ENCODE measurements at regions not wholly inside any gene's neighbourhood (a gene's known extent, or its start where the extent isn't known, plus 50 kb on each side); places are given as distances from the start of the nearest gene placed in this dataset.

DNA sequence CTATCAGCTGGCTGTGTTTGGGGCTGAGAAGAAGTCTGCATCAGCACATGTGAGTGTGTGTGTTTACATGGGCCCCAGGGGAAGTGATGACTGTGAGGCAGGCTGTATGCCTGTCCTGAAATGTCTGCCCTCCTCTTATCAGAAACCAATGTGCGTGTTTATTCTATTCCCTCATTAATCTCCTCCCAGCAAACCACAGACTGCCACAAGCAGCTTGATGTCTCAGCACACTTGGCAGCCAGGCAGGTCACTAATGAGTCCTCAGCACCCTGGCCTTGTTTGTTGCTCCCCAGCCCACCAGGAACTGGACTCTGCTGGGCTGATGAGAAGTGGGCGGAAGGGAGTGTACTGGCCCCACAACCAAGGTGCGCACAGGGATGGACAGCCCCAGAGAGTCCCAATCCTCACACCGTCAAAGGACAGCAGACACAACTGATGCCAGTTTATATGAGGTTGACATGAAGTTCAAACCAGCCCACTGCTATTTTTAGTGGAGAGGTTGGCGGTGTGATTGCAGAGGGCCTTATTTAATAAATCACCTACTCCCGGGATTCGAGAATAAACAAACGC, 225.8 kb downstream of the ETS1 start:
- no peak for DNase-seq

- no peak for DNase-seq
Observed at GRCh38 chr11:128359515-128359914, 227.8 kb downstream of the ETS1 start.

- no peak for DNase-seq
Observed at GRCh38 chr11:128357073-128357472, 230.3 kb downstream of the ETS1 start.

DNA sequence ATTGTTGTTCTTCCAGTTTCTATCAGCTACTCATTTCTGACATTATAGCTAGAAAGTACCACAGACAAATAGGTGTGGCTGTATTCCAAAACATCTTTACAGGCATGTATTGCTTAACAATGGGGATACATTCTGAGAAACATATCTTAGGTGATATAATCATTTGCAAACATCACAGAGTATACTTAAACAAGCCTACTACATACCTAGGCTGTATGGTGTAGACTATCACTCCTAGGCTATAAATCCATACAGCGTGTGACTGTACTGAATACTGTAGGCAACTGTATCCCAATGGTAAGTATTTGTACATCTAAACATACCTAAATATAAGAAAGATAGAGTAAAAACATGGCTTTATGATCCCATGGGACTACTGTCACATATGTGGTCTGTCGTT, 231.8 kb downstream of the ETS1 start:
- DNase-seq, result no peak

DNA sequence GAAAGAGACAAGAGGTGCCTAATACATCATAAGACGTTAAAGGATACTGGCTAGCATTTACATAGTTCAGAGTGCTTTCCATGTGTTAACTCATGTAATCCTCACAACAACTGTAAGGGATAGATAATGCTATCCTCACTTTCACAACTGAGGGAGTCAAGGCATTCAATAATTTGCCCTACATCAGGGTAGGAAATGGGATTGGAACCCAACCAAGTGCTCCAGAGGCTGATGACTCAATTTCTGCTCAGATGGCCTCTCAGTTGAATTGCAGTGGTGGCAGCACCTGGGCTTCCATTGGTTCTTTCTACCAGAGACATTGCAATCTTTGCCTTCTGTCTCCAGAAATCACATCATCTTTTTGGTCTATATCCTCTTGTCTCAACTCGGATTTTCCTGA, 232.9 kb downstream of the ETS1 start:
- no peak for DNase-seq

DNA sequence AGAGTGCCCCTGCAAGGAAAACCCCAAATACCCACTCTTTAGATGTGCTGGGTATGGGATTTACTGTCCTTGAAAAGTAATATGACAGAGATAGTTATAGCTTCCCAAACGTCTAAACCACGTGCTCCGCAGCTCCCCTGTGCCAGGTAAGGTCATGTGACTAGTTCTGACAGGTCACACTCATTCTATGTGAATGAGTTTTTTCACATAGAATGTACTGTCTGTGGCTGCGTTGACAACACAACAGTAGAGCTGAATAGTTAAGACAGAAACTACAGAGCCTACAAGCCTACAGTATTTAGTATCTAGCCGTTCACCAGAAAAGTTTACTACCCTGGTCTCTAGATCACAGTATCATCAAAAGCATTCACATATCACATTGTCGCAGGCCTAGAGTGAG, 236.2 kb downstream of the ETS1 start:
- no peak for DNase-seq

- no peak for DNase-seq
Observed at GRCh38 chr11:128349650-128350299, 237.6 kb downstream of the ETS1 start.

DNA sequence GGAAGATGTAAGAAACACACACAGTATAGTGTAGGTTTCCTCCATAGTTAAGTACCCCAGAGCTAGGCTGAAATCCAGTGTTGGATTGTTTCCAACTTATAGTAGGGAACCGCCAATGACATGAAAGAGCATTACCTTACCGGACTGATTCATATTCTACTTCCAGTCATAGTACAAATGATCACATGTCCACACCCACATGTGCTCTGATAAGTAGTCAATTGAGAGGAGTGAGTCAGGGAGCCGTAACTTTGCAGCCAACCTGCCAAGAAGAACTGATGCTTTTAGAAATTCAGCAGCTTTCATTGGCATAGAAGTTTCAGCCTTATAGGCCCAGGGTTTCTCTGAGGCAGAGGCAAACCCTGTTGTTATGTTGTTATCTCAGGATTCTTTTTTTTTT, 240.6 kb downstream of the ETS1 start:
- DNase-seq, result no peak

- DNase-seq, result no peak
Observed at GRCh38 chr11:128345316-128345715, 242.0 kb downstream of the ETS1 start.

DNA sequence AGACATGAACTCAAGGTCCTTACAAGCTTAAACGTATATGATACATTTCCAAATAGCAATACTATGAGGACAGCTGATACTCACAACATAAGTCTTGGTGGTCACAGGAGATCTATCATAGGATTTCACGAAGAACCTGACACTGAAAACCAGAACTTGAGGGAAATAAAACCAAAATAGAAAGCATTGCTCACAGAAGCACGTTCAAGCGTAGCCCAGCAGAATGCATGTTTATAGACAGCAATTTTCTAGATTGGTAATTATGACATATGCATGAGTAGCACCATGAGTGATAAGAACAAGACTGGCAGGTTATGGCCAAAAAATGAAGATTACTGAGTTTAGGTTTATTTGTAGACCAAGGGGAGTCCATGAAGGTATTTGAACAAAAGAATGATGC, 243.5 kb downstream of the ETS1 start:
- DNase-seq, result no peak

- no peak for DNase-seq
Observed at GRCh38 chr11:128343135-128343514, 244.2 kb downstream of the ETS1 start.

GRCh38 chr11:128342511-128343134, 244.7 kb downstream of the ETS1 start:
- peak; percentile 64 for DNase-seq

DNA sequence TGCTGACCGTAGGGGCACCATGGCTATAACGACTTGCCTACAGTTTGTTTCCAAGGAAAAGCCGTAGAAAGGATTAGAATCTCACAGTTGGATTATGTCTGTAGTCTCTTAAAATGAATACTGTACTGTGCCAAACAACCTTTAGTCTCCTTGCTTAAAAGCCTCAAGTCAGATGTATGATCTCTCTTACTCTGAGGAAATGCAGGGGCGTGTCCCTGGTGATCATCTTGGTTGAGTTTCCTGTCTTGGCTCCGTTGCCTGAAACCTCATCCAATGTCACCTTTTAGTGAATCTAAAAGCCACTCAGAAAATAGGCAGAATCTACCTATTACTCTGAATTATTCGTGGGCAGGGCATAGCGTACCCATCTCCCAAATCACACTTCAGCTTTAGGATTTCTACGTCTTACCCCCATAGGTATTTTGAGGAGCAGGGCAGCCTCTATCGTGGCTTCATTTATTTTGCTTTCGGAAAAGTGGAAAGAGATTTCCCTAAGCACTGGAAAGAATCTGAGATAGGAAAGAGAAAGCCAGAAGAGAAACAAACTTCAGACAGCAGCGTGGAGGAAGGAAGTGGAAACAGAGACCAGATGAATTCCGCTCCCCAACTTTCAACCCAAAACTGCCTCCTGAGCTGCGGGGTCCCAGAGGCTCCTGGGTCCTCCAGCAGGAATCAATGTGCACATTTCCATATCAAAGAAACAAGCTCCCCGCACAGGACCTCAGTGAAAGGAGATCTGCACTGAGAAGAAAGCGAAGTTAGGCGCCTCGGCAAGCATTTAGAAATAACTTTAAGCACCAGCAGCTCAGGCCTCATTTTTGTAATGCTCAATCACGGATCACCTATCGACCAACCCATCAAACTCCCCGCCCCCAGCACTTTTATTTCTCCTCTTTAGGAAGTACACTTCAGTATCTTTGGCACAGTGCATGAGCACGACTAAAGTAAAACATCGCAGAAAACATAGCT, 245.8 kb downstream of the ETS1 start:
- no peak for DNase-seq

DNA sequence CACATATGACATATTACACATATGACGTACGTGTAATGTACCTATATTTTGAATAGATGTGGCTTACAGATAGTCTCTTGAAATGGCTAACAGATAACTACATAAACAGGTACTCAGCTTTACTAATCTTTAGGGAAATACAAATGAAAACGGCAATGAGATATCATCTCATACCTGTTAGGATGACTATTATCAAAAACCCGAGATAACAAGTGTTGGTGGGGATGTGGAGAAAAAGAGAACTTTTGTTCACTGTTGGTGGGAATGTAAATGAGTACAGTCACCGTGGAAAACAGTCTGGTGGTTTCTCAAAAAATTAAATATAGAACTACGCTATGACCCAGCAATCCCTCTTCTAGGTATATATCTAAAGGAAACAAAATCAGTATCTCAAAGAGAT, 247.6 kb downstream of the ETS1 start:
- DNase-seq, result no peak

DNA sequence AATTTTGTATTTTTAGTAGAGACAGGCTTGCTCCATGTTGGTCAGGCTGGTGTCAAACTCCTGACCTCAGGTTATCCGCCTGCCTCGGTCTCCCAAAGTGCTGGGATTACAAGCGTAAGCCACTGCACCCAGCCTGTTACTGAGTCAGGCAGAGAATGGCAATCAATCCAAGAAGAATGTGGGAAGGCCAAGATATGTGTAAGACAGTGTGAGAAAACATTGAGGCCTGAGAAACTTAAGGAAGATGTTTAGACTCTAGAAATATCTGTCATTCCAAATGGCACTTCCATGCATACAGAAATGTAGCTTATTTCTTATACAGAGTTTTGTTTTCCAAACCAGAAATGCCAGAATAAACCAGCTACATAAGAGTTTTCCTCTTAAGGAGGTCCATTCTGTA, 248.5 kb downstream of the ETS1 start:
- DNase-seq, result no peak

DNA sequence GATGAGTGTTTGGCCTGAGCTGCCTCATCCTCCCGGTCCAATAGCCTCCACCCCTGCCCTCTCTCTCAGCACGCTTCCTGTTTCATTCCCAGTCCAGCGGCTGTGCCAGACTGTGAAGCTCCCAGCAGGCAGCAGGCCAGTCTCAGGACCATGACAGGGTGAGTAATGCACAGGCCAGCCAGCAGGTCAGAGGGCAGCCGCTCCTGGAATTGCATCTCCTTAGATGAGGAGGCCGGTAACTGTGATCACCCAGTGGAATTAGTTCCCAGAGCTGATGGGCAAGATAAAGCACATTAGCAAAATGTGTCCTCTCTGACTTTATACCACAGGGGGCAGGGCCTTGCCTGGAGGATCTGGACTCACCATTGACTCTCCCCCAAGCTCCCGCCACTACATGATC, 251.2 kb downstream of the ETS1 start:
- no peak for DNase-seq

DNA sequence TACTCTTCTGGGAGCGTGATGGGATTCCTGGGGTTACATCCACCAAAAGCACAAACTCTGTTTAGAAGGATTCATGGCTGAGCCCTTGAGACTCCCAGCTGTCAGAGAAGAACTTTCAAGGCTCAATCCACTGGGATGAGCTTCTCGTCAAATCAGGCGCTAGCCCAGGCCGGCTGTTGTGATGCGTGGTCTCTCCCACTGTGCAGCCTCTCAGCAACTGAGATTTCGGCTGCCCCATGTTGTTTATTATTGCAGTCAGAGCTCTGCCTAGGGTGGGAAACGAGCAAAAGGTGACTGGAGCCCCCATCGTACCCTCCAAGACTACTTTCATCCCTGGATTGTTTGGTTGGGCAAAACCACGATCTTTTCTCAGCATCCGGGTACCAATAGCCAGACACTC, 251.6 kb downstream of the ETS1 start:
- DNase-seq, result no peak

DNA sequence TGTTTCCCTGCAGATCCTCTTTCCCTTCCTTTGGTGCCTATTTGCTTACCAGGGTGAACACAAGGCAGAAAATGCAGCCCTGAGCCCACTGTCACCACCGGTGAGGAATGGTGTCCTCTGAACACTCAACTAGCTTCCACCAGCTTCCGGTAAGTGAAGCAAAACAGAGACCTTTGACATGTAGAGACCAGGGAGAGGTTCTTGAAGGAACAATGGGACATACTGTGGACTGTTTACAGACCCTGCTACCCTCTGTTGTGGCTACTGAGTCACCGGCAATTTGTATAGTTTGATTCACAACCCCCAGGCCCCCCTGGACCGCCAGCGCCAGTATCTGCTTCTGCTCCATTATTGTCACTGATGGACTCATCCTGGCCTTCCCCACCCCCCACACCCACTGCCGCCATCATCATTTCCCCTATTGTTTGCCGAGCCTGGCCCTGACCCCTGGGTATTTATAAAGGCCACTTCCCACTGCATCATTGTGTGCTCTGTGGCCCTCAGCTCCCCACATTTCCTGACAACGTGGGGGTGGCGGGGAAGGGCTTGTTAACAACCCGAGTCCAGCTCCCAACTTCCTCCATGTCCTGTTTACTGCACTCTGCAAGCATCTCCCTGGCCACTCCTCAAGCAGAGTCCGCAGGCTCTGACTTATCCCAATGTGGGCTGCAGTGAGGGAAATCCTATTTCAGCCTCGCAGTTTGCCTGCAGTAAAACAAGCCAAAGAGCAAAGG, 252.9 kb downstream of the ETS1 start:
- DNase-seq, result no peak

DNA sequence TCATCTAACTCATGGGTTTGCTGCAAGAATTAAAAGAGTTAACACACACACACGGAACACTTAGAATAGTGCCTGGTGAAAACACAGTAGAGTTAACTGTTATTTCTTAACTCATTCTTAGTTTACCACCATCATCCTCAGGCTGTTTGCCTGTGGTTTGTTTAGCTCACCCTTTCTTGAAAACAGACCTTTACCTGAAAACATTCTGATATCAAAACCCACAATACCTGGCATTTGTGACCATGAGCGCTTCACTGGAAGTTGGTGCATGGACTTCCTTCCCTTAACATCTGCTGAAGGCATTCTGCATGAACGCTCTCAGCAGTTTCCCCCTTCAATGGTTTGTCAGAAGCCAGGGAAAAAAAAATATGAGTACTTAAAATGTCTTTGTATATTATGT, 256.0 kb downstream of the ETS1 start:
- DNase-seq, result no peak

DNA sequence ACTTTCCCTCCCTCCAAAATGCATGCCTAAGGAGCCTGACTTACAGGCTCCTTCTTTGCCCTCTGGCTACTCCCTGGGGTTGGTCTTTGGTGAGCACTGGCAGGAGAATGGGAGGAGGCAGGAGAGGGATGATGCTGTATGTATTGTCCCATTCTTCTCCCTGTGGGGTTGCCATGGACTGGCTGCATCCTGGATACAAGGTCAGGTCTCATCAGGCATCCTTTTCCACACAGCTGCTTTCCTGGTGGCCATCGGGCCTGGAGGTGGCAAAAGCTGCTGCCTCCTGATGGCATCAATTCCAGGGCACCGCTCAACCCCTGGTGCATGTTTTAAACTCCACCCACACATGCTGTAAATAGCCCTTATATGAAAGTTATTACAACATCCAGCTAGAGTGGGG, 257.2 kb downstream of the ETS1 start:
- no peak for DNase-seq

DNA sequence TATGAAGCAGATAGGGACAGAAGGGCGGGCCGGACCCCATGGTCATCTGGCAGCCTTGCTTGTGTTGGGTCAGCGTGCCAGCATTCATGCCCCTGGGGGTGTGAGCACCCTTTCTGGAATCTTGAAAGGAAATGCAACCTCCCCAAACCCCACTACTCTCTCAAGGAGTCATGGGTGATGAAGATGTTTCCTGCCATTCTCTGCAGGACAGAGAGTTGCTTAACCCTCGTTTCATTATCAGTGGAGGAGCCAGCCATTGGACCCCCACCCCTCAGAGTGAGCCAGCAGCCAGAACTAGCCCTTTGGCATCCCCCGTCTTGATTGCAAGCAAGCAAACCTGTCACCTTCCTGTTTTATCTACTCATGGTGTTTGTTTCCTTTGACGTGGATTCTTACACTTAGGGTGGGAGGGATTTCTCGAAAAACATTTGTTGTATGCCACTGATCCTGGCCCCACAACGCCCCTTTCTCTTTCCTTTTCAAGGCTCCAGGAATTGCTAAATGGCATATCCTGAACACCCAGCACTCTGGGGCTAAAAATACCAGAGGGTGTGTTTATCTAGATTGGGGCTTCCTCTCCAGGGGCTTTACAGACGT, 258.3 kb downstream of the ETS1 start:
- DNase-seq, result no peak

DNA sequence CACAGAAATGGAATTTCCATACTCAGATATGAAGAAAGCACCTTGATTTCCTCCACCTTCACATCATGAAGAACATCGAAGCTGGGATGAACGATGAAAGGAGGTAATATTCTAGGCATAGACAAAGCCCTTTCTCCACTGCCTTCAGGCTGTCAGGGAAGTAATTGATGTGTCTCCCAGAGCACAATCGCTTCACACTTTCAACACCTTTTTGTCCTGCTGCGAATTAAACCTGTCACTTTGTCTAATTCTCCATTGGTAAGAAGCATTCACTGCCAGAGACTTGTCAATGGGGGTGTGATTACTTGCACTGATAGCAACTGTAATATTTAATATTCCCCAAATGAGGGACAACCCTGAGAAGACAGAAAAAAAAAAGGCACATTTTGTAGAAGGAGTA, 260.1 kb downstream of the ETS1 start:
- no peak for DNase-seq

GRCh38 chr11:128326791-128327190, 260.6 kb downstream of the ETS1 start:
- no peak for DNase-seq

Measured in activated CD4-positive, CD25-positive, alpha-beta regulatory T cell treated with anti-CD3 and anti-CD28 coated beads, Interleukin-2, amount 50 U/mL, for 72 hours (primary cell).